PC-3 (cell line): ENCODE measurements at regions not wholly inside any gene's neighbourhood (a gene's known extent, or its start where the extent isn't known, plus 50 kb on each side); places are given as distances from the start of the nearest gene placed in this dataset.
"Not testable (repeated sequence)": the region's sequence is repeated elsewhere in the genome, so short reads cannot be mapped to it uniquely, and the experiment has no call there.

Experiments
- ATAC-seq: fragments of 200-7000 bp; cut with Tn5 transposase; 2 replicates; pipeline ENCODE4 v1.9.1; 2020; ENCODE audit warnings: mild to moderate bottlenecking, moderate library complexity
- BruUV-seq: library from RNA; stranded (reverse); fragments of 400-500 nt; replicated peaks from 2 replicates; lab custom pipeline; 2021; lab: Mats Ljungman, UMichigan
- CTCF ChIA-PET: fragments of 300-600 bp; sonication (Branson Sonifier 250); formaldehyde crosslinking; loops from one replicate; lab custom pipeline; 2022; ENCODE audit warnings: antibody characterized with exemption; lab: Charles Lee
- POLR2A ChIA-PET: fragments of 300-600 bp; sonication (Branson Sonifier 250); formaldehyde crosslinking; loops from one replicate; lab custom pipeline; 2022; ENCODE audit warnings: antibody characterized with exemption; ENCODE audit not compliant: unreplicated experiment; lab: Charles Lee
- DNase-seq: peaks from one replicate; pipeline ENCODE4 v3.0.0-alpha.2; 2015
- H2AFZ ChIP-seq: fragments of 300-600 bp; sonication (generic); 2 replicates; pipeline ENCODE4 v1.6.0; 2016; ENCODE audit warnings: antibody characterized with exemption, low read length
- H3F3A ChIP-seq: fragments of 300-600 bp; sonication (generic); one replicate; pipeline ENCODE4 v1.6.0; 2017; ENCODE audit warnings: antibody characterized with exemption, low read length, control low read depth, mild to moderate bottlenecking; ENCODE audit not compliant: unreplicated experiment
- H3K27ac ChIP-seq: fragments of 300-600 bp; sonication (generic); 2 replicates; pipeline ENCODE4 v1.5.1; 2016; ENCODE audit warnings: mild to moderate bottlenecking, low read length
- H3K27me3 ChIP-seq: fragments of 300-600 bp; sonication (generic); 2 replicates; pipeline ENCODE4 v1.6.1; 2016; ENCODE audit warnings: low read length, mixed read lengths
- H3K36me3 ChIP-seq: fragments of 300-600 bp; sonication (generic); 2 replicates; pipeline ENCODE4 v1.6.1; 2016; ENCODE audit warnings: low read depth, mixed run types, low read length, mixed read lengths
- H3K4me1 ChIP-seq: fragments of 300-600 bp; sonication (generic); 2 replicates; pipeline ENCODE4 v1.5.1; 2016; ENCODE audit warnings: low read length; ENCODE audit not compliant: insufficient read depth
- H3K4me2 ChIP-seq: fragments of 300-600 bp; sonication (generic); 2 replicates; pipeline ENCODE4 v1.6.0; 2016; ENCODE audit warnings: low read length
- H3K4me3 ChIP-seq: fragments of 300-600 bp; sonication (generic); 2 replicates; pipeline ENCODE4 v1.5.1; 2016; ENCODE audit warnings: mild to moderate bottlenecking, low read length, mixed read lengths
- H3K79me2 ChIP-seq: fragments of 300-600 bp; sonication (generic); 2 replicates; pipeline ENCODE4 v1.6.1; 2017; ENCODE audit warnings: low read length, mixed read lengths
- H3K9ac ChIP-seq: fragments of 300-600 bp; sonication (generic); 2 replicates; pipeline ENCODE4 v1.6.0; 2016; ENCODE audit warnings: mild to moderate bottlenecking, low read length
- H3K9me2 ChIP-seq: fragments of 300-600 bp; sonication (generic); replicated peaks from 2 replicates; pipeline ENCODE4 v1.6.1; 2016; ENCODE audit warnings: mixed run types, low read length, mixed read lengths
- H3K9me3 ChIP-seq: fragments of 300-600 bp; sonication (generic); 2 replicates; pipeline ENCODE4 v1.6.1; 2016; ENCODE audit warnings: low read length, mixed read lengths
- H4K20me1 ChIP-seq: fragments of 300-600 bp; sonication (generic); 2 replicates; pipeline ENCODE4 v1.6.1; 2016; ENCODE audit warnings: low read length, mixed read lengths
- EZH2 ChIP-seq: fragments of 300-600 bp; sonication (generic); IDR thresholded peaks from one replicate; pipeline ENCODE4 v1.6.1; 2017; ENCODE audit warnings: antibody characterized with exemption, mild to moderate bottlenecking, low read length; ENCODE audit not compliant: unreplicated experiment
- EZH2phosphoT487 ChIP-seq: fragments of 300-600 bp; sonication (generic); IDR thresholded peaks from 2 replicates; pipeline ENCODE4 v1.6.1; 2018; ENCODE audit warnings: mild to moderate bottlenecking, antibody characterized with exemption, low read length, borderline replicate concordance
- intact Hi-C: fragments of 100-400 bp; cut with micrococcal nuclease; formaldehyde crosslinking; loops from 2 replicates; pipeline ENCODE4 v1.9.0; 2023
- TF ChIP-seq, protein P1 (sequence below): fragments of 300-600 bp; sonication (generic); conservative IDR thresholded peaks from 2 replicates; pipeline ENCODE4 v1.5.1; 2017; ENCODE audit warnings: antibody characterized with exemption, low read depth, mild to moderate bottlenecking, low read length

DNA sequence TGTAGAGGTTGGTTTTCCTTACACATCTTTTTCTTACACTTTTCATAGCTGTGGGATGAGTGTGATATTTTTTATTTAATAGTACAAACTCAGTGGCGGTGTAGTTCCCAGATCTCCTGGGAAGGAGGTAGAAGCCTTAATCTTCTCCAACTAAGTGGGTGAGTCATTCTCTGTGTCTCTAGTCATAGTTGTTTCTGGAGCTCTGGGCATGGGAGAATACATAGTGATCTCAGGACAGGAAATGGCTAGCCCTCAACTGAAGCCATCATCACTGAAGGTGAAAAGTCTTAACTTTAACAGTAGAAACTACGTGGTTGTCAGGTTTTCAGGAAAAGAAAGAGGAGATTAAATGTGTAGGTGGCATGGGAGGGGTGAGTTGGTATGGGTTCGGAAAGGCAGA, 319.4 kb upstream of the FZD8 start:
- Histone ChIP-seq H3K4me2 (no peak overlapping the region), H3K9ac (no peak overlapping the region), H3K9me3 (no peaks in the 10 kb centered on the region), H3K4me3 (no peak overlapping the region), H3F3A (no peaks in the 10 kb centered on the region), H3K27me3 (no peaks in the 10 kb centered on the region), H2AFZ (no peak overlapping the region), H3K79me2 (no peaks in the 10 kb centered on the region), H3K4me1 (no peaks in the 10 kb centered on the region), H4K20me1 (no peaks in the 10 kb centered on the region), H3K27ac (no peak overlapping the region), H3K9me2 (no peaks in the 10 kb centered on the region; the same call in 1 of the 2 replicates), H3K36me3 (no peaks in the 10 kb centered on the region)
- POLR2A ChIA-PET: no interaction called here
- peak; percentile 71 for DNase-seq
- no peak for TF ChIP-seq EZH2
- no peak for TF ChIP-seq EZH2phosphoT487
- TF ChIP-seq, protein P1, sequence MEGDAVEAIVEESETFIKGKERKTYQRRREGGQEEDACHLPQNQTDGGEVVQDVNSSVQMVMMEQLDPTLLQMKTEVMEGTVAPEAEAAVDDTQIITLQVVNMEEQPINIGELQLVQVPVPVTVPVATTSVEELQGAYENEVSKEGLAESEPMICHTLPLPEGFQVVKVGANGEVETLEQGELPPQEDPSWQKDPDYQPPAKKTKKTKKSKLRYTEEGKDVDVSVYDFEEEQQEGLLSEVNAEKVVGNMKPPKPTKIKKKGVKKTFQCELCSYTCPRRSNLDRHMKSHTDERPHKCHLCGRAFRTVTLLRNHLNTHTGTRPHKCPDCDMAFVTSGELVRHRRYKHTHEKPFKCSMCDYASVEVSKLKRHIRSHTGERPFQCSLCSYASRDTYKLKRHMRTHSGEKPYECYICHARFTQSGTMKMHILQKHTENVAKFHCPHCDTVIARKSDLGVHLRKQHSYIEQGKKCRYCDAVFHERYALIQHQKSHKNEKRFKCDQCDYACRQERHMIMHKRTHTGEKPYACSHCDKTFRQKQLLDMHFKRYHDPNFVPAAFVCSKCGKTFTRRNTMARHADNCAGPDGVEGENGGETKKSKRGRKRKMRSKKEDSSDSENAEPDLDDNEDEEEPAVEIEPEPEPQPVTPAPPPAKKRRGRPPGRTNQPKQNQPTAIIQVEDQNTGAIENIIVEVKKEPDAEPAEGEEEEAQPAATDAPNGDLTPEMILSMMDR: no peak
- intact Hi-C loops: no loop called here
- BruUV-seq: no TSS peak
- CTCF ChIA-PET: no interaction called here
- ATAC-seq: peak; percentile 89

DNA sequence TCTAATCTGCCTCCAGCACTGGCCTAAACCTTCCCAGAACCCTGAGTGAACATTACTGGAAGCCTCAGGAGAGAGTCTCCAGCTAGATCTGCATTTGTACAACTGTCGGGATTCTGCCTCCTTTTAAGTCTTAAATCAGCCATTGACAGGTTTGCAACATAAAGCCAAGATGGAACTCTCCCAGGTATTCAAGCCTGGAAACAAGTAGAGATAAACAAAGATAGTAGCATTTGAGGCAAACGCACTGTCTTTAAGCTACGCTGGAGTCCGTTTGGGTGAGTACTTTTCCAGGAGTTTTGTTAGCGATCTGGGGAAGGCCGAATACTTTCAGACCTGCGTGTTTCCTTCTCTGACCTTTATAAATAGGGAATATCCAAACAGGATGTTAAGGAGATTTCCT, 317.2 kb upstream of the FZD8 start:
- CTCF ChIA-PET: no interaction called here
- BruUV-seq: no TSS peak
- no peak for DNase-seq

DNA sequence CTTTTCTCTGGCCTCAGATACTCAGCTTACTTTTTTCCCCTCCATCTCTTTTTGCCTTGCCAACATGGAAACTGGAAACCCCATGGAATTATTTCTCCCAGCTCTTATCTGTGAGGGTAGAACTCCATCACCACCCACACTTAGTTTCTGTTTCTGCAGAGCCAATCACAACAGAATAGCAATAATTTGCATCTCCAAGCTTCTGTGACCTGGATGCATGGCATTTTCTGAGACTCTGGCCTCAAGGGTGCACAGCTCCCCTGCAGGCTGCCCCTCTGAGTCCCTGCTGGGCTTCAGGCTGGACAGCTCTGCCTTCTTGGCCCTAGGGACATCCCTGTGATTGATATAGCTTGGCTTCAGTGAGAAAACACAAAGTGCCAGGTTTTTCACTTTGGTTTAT, 316.5 kb upstream of the FZD8 start:
- H2AFZ ChIP-seq, H3K4me2 ChIP-seq, CTCF ChIA-PET, H3K9ac ChIP-seq, H3K9me3 ChIP-seq, H3K9me2 ChIP-seq, H3K79me2 ChIP-seq, H3K27me3 ChIP-seq, H4K20me1 ChIP-seq, H3K27ac ChIP-seq, DNase-seq, H3F3A ChIP-seq, H3K4me1 ChIP-seq, intact Hi-C loops, H3K4me3 ChIP-seq, BruUV-seq, POLR2A ChIA-PET, H3K36me3 ChIP-seq: not testable (repeated sequence)
- ATAC-seq: peak; percentile 27
- TF ChIP-seq, protein P1: 0 out of 2 replicates have a peak, but pooled peaks have one; percentile 6

More for the DNA sequence above, 317.2 kb upstream of the FZD8 start:
- H2AFZ ChIP-seq: no peak overlapping the region
- H3K4me3 ChIP-seq: no peak overlapping the region
- no peaks in the 10 kb centered on the region for H3K79me2 ChIP-seq
- no peaks in the 10 kb centered on the region; the same call in 1 of the 2 replicates for H3K9me2 ChIP-seq
- intact Hi-C loops: no loop called here
- H3K4me1 ChIP-seq: no peaks in the 10 kb centered on the region
- H3K9ac ChIP-seq: no peak overlapping the region
- no peaks in the 10 kb centered on the region for H3F3A ChIP-seq
- no peaks in the 10 kb centered on the region for H4K20me1 ChIP-seq
- no peaks in the 10 kb centered on the region for H3K36me3 ChIP-seq
- no peaks in the 10 kb centered on the region for H3K9me3 ChIP-seq
- H3K4me2 ChIP-seq: no peak overlapping the region
- no peaks in the 10 kb centered on the region for H3K27me3 ChIP-seq
- TF ChIP-seq EZH2phosphoT487 (no peak), EZH2 (no peak)
- TF ChIP-seq, protein P1: no peak
- ATAC-seq: no peak
- no peak overlapping the region for H3K27ac ChIP-seq
- POLR2A ChIA-PET: no interaction called here
